Panc1 (cell line): ENCODE measurements at regions not wholly inside any gene's neighbourhood (a gene's known extent, or its start where the extent isn't known, plus 50 kb on each side); places are given as distances from the start of the nearest gene placed in this dataset.

Experiments
- CTCF ChIP-seq: fragments of 450-650 bp; IDR thresholded peaks from 2 replicates; pipeline ENCODE4 v1.5.1; 2017; ENCODE audit warnings: mild to moderate bottlenecking
- REST ChIP-seq, 2 experiments: IDR thresholded peaks; 2 replicates each; pipeline ENCODE4 v1.6.1; 2011 to 2012; ENCODE audit warnings: low read depth in 2 of 2, control low read depth in 1 of 2, low read length in 1 of 2, mild to moderate bottlenecking in 1 of 2, moderate library complexity in 1 of 2; ENCODE audit not compliant: insufficient read depth in 1 of 2

- TF ChIP-seq CTCF = no peak
- no peak for TF ChIP-seq REST (IDR thresholded peaks at IDR 0.05; ENCODE audit: insufficient read depth in 1 of 2, low read depth in 2 of 2, low read length in 1 of 2)
Observed at GRCh38 chrX:776061-776460, 145.5 kb downstream of the SHOX start.
